ENCODE measurements at regions not wholly inside any gene's neighbourhood (a gene's known extent, or its start where the extent isn't known, plus 50 kb on each side); places are given as distances from the start of the nearest gene placed in this dataset.
"Not testable (repeated sequence)": the region's sequence is repeated elsewhere in the genome, so short reads cannot be mapped to it uniquely, and the experiment has no call there.

DNA sequence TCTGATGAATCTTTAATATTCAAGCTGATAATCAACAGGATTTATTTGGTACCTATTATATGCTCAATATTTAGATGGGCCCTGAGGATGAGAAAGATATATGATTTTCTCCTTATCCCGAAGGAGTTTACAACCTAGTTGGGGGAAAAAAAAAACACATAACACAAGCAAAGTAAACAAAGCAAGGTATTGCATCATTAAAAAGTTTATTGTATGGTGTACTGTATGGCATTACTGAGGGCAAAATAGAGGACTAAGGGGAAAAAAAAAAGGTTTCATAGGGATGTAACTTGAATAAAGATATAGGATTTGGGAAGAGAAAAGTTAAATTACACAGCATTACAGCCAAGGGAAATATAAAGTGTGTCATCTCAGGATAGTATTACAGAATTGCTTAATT is 574.7 kb downstream of the TBC1D32 start:
- TF ChIP-seq, protein P1, sequence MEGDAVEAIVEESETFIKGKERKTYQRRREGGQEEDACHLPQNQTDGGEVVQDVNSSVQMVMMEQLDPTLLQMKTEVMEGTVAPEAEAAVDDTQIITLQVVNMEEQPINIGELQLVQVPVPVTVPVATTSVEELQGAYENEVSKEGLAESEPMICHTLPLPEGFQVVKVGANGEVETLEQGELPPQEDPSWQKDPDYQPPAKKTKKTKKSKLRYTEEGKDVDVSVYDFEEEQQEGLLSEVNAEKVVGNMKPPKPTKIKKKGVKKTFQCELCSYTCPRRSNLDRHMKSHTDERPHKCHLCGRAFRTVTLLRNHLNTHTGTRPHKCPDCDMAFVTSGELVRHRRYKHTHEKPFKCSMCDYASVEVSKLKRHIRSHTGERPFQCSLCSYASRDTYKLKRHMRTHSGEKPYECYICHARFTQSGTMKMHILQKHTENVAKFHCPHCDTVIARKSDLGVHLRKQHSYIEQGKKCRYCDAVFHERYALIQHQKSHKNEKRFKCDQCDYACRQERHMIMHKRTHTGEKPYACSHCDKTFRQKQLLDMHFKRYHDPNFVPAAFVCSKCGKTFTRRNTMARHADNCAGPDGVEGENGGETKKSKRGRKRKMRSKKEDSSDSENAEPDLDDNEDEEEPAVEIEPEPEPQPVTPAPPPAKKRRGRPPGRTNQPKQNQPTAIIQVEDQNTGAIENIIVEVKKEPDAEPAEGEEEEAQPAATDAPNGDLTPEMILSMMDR (IDR thresholded peaks at IDR 0.05; ENCODE audit: insufficient read depth, low read length, missing control alignments), result no peak
- H3K4me3 ChIP-seq (ENCODE audit: low read depth, low read length), result no peak overlapping the region
- no peak for DNase-seq (ENCODE audit: low read depth, low spot score)
- ChIA-PET POLR2A (no interaction called here), CTCF (no interaction called here)

GRCh38 chr6:120748574-120748973 is 585.7 kb downstream of the TBC1D32 start:
- POLR2A ChIA-PET; CTCF ChIA-PET; H3K4me3 ChIP-seq (ENCODE audit: low read depth, low read length); DNase-seq (ENCODE audit: low read depth, low spot score): not testable (repeated sequence)

- no peak overlapping the region for H3K4me3 ChIP-seq (ENCODE audit: low read depth, low read length)
- ChIA-PET POLR2A (no interaction called here), CTCF (no interaction called here)
- TF ChIP-seq, protein P1 (IDR thresholded peaks at IDR 0.05; ENCODE audit: insufficient read depth, low read length, missing control alignments), result no peak
- no peak for DNase-seq (ENCODE audit: low read depth, low spot score)
Measured at GRCh38 chr6:120736740-120737139, 597.5 kb downstream of the TBC1D32 start.

DNA sequence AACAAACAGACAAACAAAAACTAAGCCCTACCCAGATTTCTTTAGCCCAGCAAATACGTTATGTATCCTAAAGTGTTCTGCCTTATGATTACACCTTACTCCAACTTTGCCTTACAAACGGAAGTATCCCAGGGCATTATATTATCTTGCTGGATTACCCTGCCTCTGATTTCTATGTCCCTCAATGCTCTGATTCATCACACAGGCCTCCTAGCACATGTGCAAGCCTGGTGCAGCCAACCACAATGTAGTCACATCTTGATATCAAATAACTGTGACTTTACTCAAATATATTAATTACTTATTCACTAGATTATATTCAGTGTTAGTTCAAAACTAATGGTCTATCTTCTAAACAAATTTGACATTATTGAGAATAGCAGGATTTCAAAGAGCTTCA is 598.6 kb downstream of the TBC1D32 start:
- CTCF ChIA-PET, result no interaction called here
- TF ChIP-seq, protein P1 (IDR thresholded peaks at IDR 0.05; ENCODE audit: insufficient read depth, low read length, missing control alignments), result no peak
- H3K4me3 ChIP-seq (ENCODE audit: low read depth, low read length), result no peak overlapping the region
- no peak for DNase-seq (ENCODE audit: low read depth, low spot score)
- POLR2A ChIA-PET, result no interaction called here

DNA sequence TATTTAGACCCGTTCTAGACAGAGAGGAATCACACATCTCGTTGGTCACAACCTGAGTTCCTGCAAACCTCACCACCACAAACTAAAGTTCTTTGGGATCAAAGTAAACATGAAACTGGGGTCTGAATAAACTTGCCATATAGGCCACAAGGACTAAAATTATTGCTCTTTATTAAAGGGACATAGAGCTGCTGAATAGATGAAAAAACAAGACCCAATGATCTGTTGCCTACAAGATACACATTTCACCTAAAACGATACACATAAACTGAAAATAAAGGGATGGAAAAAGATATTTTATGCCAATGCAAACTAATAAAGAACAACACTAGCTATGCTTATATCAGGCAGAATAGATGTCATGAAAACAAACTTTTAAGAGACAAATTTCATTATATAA is 623.0 kb downstream of the TBC1D32 start:
- no peak for DNase-seq (ENCODE audit: low read depth, low spot score)
- no peak overlapping the region for H3K4me3 ChIP-seq (ENCODE audit: low read depth, low read length)
- ChIA-PET POLR2A (no interaction called here), CTCF (no interaction called here)
- TF ChIP-seq, protein P1 (IDR thresholded peaks at IDR 0.05; ENCODE audit: insufficient read depth, low read length, missing control alignments), result no peak

GRCh38 chr6:120700001-120700400 is 634.3 kb downstream of the TBC1D32 start:
- ChIA-PET POLR2A (no interaction called here), CTCF (no interaction called here)
- TF ChIP-seq, protein P1 (IDR thresholded peaks at IDR 0.05; ENCODE audit: insufficient read depth, low read length, missing control alignments), result no peak
- no peak overlapping the region for H3K4me3 ChIP-seq (ENCODE audit: low read depth, low read length)
- DNase-seq (ENCODE audit: low read depth, low spot score), result no peak

DNA sequence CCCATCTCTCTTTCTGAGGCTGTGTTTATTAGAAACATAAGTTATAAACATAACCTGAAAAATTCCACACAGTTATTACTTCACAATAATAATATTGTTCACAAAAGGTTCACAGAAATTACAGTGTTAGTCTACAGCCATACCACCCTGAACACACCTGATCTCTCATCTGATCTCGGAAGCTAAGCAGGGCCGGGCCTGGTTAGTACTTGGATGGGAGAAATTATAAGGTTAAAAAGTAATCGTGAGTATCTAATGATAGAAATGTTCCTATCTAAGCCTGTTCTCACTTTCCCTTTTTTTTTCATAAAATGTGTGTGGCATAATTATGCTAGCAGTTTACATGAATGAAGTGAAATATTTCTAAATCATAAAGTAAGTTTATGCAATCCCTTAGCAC is 647.8 kb downstream of the TBC1D32 start:
- ChIA-PET POLR2A (no interaction called here), CTCF (no interaction called here)
- TF ChIP-seq, protein P1 (IDR thresholded peaks at IDR 0.05; ENCODE audit: insufficient read depth, low read length, missing control alignments), result no peak
- H3K4me3 ChIP-seq (ENCODE audit: low read depth, low read length), result no peak overlapping the region
- DNase-seq (ENCODE audit: low read depth, low spot score), result no peak

Measured in AG04449 (cell line).